Natural killer cell (primary cell): ENCODE measurements at regions not wholly inside any gene's neighbourhood (a gene's known extent, or its start where the extent isn't known, plus 50 kb on each side); places are given as distances from the start of the nearest gene placed in this dataset.

Experiments
- ATAC-seq, 3 donors: fragments of 150-1000 bp in 2 of 3; fragments of 200-7000 bp in 1 of 3; cut with Tn5 transposase; 1 replicate in 1 of 3; 2 replicates in 2 of 3; pipeline ENCODE4 v1.10.0; 2021; ENCODE audit warnings: mild to moderate bottlenecking in 2 of 3, moderate library complexity in 2 of 3
- DNase-seq, 2 donors: peaks; one replicate each; pipeline versions ENCODE4 v3.0.0 to v3.0.0-alpha.2; 2013 to 2021; ENCODE audit warnings: mixed read lengths in 1 of 2
- H3K27ac ChIP-seq: one replicate; pipeline ENCODE4 v1.5.1; 2013; ENCODE audit warnings: mild to moderate bottlenecking, low read length
- H3K27me3 ChIP-seq: one replicate; pipeline ENCODE4 v1.6.1; 2013; ENCODE audit warnings: low read length; ENCODE audit not compliant: control insufficient read depth, insufficient read depth
- H3K36me3 ChIP-seq: one replicate; pipeline ENCODE4 v1.6.1; 2013; ENCODE audit warnings: low read length; ENCODE audit not compliant: control insufficient read depth, insufficient read depth
- H3K4me1 ChIP-seq: one replicate; pipeline ENCODE4 v1.6.1; 2013; ENCODE audit warnings: low read length; ENCODE audit not compliant: control insufficient read depth, insufficient read depth
- H3K4me3 ChIP-seq: one replicate; pipeline ENCODE4 v1.5.1; 2013; ENCODE audit warnings: low read length
- H3K9me3 ChIP-seq: one replicate; pipeline ENCODE4 v1.6.1; 2013; ENCODE audit warnings: low read length; ENCODE audit not compliant: control insufficient read depth, insufficient read depth
- H3K27ac Mint-ChIP-seq, 2 donors: one replicate each; pipeline ENCODE4 v1.8.0; 2022; ENCODE audit warnings: mild to moderate bottlenecking in 2 of 2, mixed read lengths in 2 of 2, moderate library complexity in 1 of 2
- H3K27me3 Mint-ChIP-seq, 2 donors: one replicate each; pipeline ENCODE4 v1.8.0; 2022; ENCODE audit warnings: low read depth in 2 of 2, mixed read lengths in 2 of 2
- H3K36me3 Mint-ChIP-seq: one replicate; pipeline ENCODE4 v1.8.0; 2022; ENCODE audit warnings: mixed read lengths
- H3K4me1 Mint-ChIP-seq, 2 donors: one replicate each; pipeline ENCODE4 v1.8.0; 2022; ENCODE audit warnings: mixed read lengths in 2 of 2
- H3K4me3 Mint-ChIP-seq: one replicate; pipeline ENCODE4 v1.8.0; 2022; ENCODE audit warnings: mild to moderate bottlenecking, moderate library complexity, mixed read lengths
- H3K9me3 Mint-ChIP-seq, 2 donors: one replicate each; pipeline ENCODE4 v1.8.0; 2022; ENCODE audit warnings: mixed read lengths in 2 of 2
- WGBS: methylation state at CpG from one replicate; pipeline ENCODE4 v1.1.7; 2013; ENCODE audit warnings: missing lambda C conversion rate; ENCODE audit not compliant: insufficient coverage; 5-methylcytosine and 5-hydroxymethylcytosine counted together
- intact Hi-C: fragments of 100-400 bp; cut with micrococcal nuclease; formaldehyde crosslinking; loops from one replicate; pipeline ENCODE4 v1.14.2; 2022
- TF ChIP-seq, protein P1 (sequence below): fragments of 200-600 bp; IDR thresholded peaks from one replicate; pipeline ENCODE4 v1.8.0; 2022; ENCODE audit warnings: antibody characterized with exemption

DNA sequence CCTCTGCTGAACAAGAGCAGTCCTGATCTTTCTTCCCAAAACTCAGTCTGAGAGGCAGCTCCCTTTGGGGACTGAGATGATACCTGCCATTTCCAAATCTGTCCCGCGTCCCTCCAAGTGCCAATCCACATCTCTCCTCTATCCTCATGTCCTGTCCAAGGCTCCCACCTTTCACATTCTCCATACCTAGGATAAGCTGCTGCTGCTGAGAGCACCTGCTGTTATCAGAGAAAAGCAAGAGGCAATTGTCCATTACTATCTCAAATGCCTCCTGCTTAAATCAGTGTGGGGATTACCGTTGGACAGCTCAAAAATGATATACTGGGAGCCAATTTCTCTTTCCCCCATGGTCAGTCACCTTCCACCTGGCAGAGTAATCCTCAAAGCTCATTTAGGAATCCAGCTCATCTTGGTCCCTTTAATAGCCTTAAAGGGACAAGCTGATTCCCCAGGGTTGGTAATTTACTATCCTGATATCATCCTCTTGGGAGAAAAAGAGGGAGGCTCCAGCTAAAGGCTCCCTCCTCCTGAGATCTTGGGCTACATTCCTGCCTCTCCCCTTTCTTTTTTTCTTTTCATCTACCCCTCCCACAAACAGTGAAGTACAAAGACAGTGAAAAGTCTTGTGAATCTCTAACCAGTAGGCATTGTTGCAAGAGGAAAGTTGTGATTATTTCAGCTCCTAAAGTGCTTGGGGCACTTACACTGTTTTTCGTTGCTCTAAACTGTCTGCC is 278.1 kb upstream of the CAMK1G start:
- intact Hi-C loops = no loop called here
- Histone ChIP-seq H3K4me3 (no peak overlapping the region), H3K36me3 (no peaks in the 10 kb centered on the region), H3K9me3 (no peaks in the 10 kb centered on the region), H3K4me1 (no peaks in the 10 kb centered on the region), H3K27me3 (no peaks in the 10 kb centered on the region), H3K27ac (no peak overlapping the region)
- ATAC-seq = no peak
- Mint-ChIP-seq H3K36me3 (no peaks in the 10 kb centered on the region), H3K27ac (no peak overlapping the region), H3K27me3 (peaks cover 0 to 5% of the 10 kb centered on the region in 2 donors), H3K9me3 (peaks cover 2% of the 10 kb centered on the region in 2 donors), H3K4me3 (no peak overlapping the region), H3K4me1 (peaks cover 0 to 4% of the 10 kb centered on the region in 2 donors)
- 81% methylated on average over 4 of the region's 4 CpGs for WGBS
- TF ChIP-seq, protein P1, sequence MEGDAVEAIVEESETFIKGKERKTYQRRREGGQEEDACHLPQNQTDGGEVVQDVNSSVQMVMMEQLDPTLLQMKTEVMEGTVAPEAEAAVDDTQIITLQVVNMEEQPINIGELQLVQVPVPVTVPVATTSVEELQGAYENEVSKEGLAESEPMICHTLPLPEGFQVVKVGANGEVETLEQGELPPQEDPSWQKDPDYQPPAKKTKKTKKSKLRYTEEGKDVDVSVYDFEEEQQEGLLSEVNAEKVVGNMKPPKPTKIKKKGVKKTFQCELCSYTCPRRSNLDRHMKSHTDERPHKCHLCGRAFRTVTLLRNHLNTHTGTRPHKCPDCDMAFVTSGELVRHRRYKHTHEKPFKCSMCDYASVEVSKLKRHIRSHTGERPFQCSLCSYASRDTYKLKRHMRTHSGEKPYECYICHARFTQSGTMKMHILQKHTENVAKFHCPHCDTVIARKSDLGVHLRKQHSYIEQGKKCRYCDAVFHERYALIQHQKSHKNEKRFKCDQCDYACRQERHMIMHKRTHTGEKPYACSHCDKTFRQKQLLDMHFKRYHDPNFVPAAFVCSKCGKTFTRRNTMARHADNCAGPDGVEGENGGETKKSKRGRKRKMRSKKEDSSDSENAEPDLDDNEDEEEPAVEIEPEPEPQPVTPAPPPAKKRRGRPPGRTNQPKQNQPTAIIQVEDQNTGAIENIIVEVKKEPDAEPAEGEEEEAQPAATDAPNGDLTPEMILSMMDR = no peak
- no peak for DNase-seq

DNA sequence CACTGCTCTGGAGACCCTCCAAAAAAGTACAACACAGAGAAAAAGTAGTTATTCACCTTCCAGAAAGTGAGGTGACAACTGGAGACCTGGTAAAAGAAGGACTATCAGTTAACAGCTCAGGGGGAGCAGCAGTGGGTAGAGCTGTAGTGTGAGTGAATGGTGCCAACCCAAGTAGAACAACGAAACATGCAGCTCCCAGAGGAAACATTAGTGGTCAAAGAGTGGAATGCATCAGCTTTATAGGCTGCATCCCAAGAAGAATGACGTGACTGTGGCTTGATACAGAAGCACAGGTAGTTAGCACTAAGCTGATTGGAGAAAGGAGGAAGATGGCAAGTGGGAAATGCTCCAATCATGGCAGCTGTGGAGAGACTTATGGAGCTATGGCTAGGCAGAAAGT is 275.7 kb upstream of the CAMK1G start:
- 78% methylated on average over 2 of the region's 2 CpGs for WGBS
- H3K4me3 ChIP-seq = no peak overlapping the region
- no peak for ATAC-seq
- H3K4me1 ChIP-seq = no peaks in the 10 kb centered on the region
- Mint-ChIP-seq H3K27ac (no peak overlapping the region), H3K36me3 (no peaks in the 10 kb centered on the region), H3K4me1 (peaks cover 0 to 4% of the 10 kb centered on the region in 2 donors), H3K4me3 (no peak overlapping the region), H3K9me3 (no peaks in the 10 kb centered on the region), H3K27me3 (peaks cover 0 to 5% of the 10 kb centered on the region in 2 donors)
- H3K27ac ChIP-seq = no peak overlapping the region
- no peaks in the 10 kb centered on the region for H3K27me3 ChIP-seq
- intact Hi-C loops = no loop called here
- no peaks in the 10 kb centered on the region for H3K36me3 ChIP-seq
- no peak for DNase-seq
- H3K9me3 ChIP-seq = no peaks in the 10 kb centered on the region
- TF ChIP-seq, protein P1 = no peak

DNA sequence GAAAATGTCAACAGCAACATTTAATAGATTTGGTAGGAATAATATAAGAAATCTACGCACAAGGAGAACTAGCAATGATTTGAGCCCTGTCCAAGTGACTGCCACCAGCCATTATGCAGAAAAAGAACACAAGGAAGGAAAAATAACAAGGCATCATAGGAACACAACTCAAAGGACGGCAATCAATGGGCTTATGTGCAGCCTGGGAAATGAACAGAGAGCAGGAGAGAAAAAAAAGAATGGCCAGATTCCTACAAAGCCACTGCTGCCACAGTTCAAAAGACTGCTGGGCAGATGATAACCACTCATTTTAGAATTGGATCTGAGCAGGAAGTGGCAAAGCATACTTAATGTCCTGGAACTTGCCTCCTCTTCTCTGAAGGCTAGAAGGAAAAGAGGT is 274.3 kb upstream of the CAMK1G start:
- Histone ChIP-seq H3K27me3 (no peaks in the 10 kb centered on the region), H3K4me1 (no peaks in the 10 kb centered on the region), H3K9me3 (no peaks in the 10 kb centered on the region), H3K36me3 (no peaks in the 10 kb centered on the region), H3K4me3 (no peak overlapping the region), H3K27ac (no peak overlapping the region)
- intact Hi-C loops = no loop called here
- Mint-ChIP-seq H3K27me3 (peaks cover 3 to 5% of the 10 kb centered on the region in 2 donors), H3K4me3 (no peak overlapping the region), H3K9me3 (peaks cover 3% of the 10 kb centered on the region in 2 donors), H3K36me3 (no peaks in the 10 kb centered on the region), H3K4me1 (peaks cover 0 to 1% of the 10 kb centered on the region in 2 donors), H3K27ac (no peak overlapping the region)
- TF ChIP-seq, protein P1 = no peak
- 75% methylated on average over 2 of the region's 2 CpGs for WGBS
- DNase-seq (no peak), ATAC-seq (no peak)

DNA sequence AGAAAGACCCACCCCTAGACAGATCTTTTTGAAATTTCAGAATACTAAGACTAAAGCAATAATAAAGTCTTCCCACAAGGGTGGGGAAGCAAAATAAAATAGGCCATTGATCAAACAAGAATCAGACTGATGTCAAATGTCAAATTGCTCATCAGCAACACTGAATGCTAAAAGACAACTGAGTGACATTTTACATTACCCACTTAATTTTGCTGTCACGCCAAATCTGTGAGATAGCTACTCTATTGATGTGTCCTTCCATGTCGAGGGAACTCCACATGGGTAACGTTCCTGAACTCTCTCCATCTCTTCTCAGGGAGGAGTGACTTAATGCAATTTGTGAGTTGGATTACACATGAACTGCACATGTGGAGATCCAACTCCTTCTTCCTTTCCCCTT is 271.7 kb upstream of the CAMK1G start:
- 100% methylated on average over 1 of the region's 3 CpGs for WGBS
- no peaks in the 10 kb centered on the region for H3K9me3 ChIP-seq
- Mint-ChIP-seq H3K27me3 (peaks cover 0 to 3% of the 10 kb centered on the region in 2 donors), H3K27ac (no peak overlapping the region), H3K36me3 (no peaks in the 10 kb centered on the region), H3K4me1 (no peaks in the 10 kb centered on the region), H3K9me3 (peaks cover 3% of the 10 kb centered on the region in 2 donors), H3K4me3 (no peak overlapping the region)
- TF ChIP-seq, protein P1 = no peak
- no peak for ATAC-seq
- no peaks in the 10 kb centered on the region for H3K27me3 ChIP-seq
- no peaks in the 10 kb centered on the region for H3K4me1 ChIP-seq
- DNase-seq = no peak
- no peak overlapping the region for H3K4me3 ChIP-seq
- H3K36me3 ChIP-seq = no peaks in the 10 kb centered on the region
- H3K27ac ChIP-seq = no peak overlapping the region
- intact Hi-C loops = no loop called here
